CD4-positive, CD25-positive, alpha-beta regulatory T cell (primary cell): ENCODE measurements at regions not wholly inside any gene's neighbourhood (a gene's known extent, or its start where the extent isn't known, plus 50 kb on each side); places are given as distances from the start of the nearest gene placed in this dataset.

ENCODE experiments used
- ATAC-seq, 2 donors: fragments of 150-1000 bp; cut with Tn5 transposase; one replicate each; pipeline ENCODE4 v1.10.0; 2021; ENCODE audit warnings: low read depth in 2 of 2, moderate number of reproducible peaks in 2 of 2, moderate library complexity in 1 of 2
- DNase-seq, 3 donors: peaks; one replicate each; pipeline versions ENCODE4 v3.0.0 to v3.0.0-alpha.2; 2012 to 2022; ENCODE audit warnings: mixed read lengths in 1 of 3
- H3K27ac ChIP-seq: one replicate; pipeline ENCODE4 v1.7.0; 2013; ENCODE audit warnings: mild to moderate bottlenecking, low read length; ENCODE audit not compliant: insufficient read depth, poor library complexity, severe bottlenecking
- H3K27me3 ChIP-seq: one replicate; pipeline ENCODE4 v1.7.0; 2013; ENCODE audit warnings: low read length; ENCODE audit not compliant: control insufficient read depth, insufficient read depth
- H3K36me3 ChIP-seq: one replicate; pipeline ENCODE4 v1.7.0; 2013; ENCODE audit warnings: mild to moderate bottlenecking, low read length, moderate library complexity; ENCODE audit not compliant: control insufficient read depth, insufficient read depth
- H3K4me1 ChIP-seq: 2 replicates; pipeline ENCODE4 v1.7.0; 2013; ENCODE audit warnings: mild to moderate bottlenecking, low read length; ENCODE audit not compliant: insufficient read depth, control insufficient read depth, poor library complexity, severe bottlenecking
- H3K4me3 ChIP-seq: one replicate; pipeline ENCODE4 v1.7.0; 2013; ENCODE audit warnings: low read depth, mild to moderate bottlenecking, low read length, moderate library complexity
- H3K9me3 ChIP-seq, 2 experiments: 1 replicate in 1 of 2; 2 replicates in 1 of 2; pipeline ENCODE4 v1.7.0; 2013; ENCODE audit warnings: low read length in 2 of 2, mild to moderate bottlenecking in 1 of 2, moderate library complexity in 1 of 2; ENCODE audit not compliant: control insufficient read depth in 2 of 2
- H3K27ac Mint-ChIP-seq, 3 donors: one replicate each; pipeline ENCODE4 v1.8.0; 2020 to 2022; ENCODE audit warnings: mild to moderate bottlenecking in 3 of 3, mixed read lengths in 3 of 3, moderate library complexity in 2 of 3
- H3K27me3 Mint-ChIP-seq: one replicate; pipeline ENCODE4 v1.8.0; 2022; ENCODE audit warnings: mild to moderate bottlenecking, mixed read lengths
- H3K36me3 Mint-ChIP-seq: one replicate; pipeline ENCODE4 v1.8.0; 2020; ENCODE audit warnings: mixed read lengths
- H3K4me1 Mint-ChIP-seq, 4 donors: one replicate each; pipeline ENCODE4 v1.8.0; 2020 to 2022; ENCODE audit warnings: mixed read lengths in 4 of 4, mild to moderate bottlenecking in 1 of 4
- H3K4me3 Mint-ChIP-seq, 4 donors: one replicate each; pipeline ENCODE4 v1.8.0; 2020 to 2022; ENCODE audit warnings: mild to moderate bottlenecking in 4 of 4, mixed read lengths in 4 of 4, moderate library complexity in 3 of 4
- H3K9me3 Mint-ChIP-seq, 7 donors: one replicate each; pipeline ENCODE4 v1.8.0; 2020 to 2022; ENCODE audit warnings: mixed read lengths in 7 of 7, mild to moderate bottlenecking in 3 of 7, moderate library complexity in 2 of 7

GRCh38 chr6:1247894-1248293 lies 64.0 kb upstream of the FOXQ1 start:
- Mint-ChIP-seq H3K36me3 (no peaks in the 10 kb centered on the region), H3K27ac (no peak overlapping the region), H3K9me3 (peaks cover 0 to 2% (median 0%) of the 10 kb centered on the region in 7 donors), H3K27me3 (peaks cover 32% of the 10 kb centered on the region), H3K4me3 (no peak overlapping the region), H3K4me1 (no peaks in the 10 kb centered on the region)
- no peak for DNase-seq
- H3K9me3 ChIP-seq, result no peaks in the 10 kb centered on the region
- H3K36me3 ChIP-seq, result no peaks in the 10 kb centered on the region
- H3K27me3 ChIP-seq, result no peaks in the 10 kb centered on the region
- H3K4me3 ChIP-seq, result no peak overlapping the region
- H3K4me1 ChIP-seq, result no peaks in the 10 kb centered on the region
- no peak overlapping the region for H3K27ac ChIP-seq
- no peak for ATAC-seq

DNA sequence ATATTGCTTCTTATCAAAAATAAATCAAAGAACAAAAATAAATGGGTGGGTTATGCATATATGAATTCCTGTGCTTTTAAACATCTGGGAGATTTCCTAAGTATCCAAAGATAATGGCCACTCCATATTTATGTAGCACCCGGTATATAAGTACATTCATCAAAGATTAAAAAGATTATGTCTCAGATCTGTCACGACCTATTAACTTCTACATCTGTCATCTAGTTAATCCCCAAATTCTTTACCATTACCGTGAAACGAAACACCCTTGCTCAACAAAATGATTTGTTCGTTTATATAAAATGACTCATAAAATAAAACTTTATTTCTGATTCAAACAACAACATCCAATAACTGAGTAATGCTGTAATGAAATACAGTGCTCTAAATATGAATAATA lies 64.8 kb upstream of the FOXQ1 start:
- Histone ChIP-seq H3K9me3 (no peaks in the 10 kb centered on the region), H3K4me1 (no peaks in the 10 kb centered on the region), H3K27ac (no peak overlapping the region), H3K4me3 (no peak overlapping the region), H3K36me3 (no peaks in the 10 kb centered on the region), H3K27me3 (no peaks in the 10 kb centered on the region)
- no peak overlapping the region for H3K4me3 Mint-ChIP-seq
- DNase-seq, result no peak
- H3K36me3 Mint-ChIP-seq, result no peaks in the 10 kb centered on the region
- H3K27ac Mint-ChIP-seq, result no peak overlapping the region
- peaks cover 0 to 2% (median 0%) of the 10 kb centered on the region in 7 donors for H3K9me3 Mint-ChIP-seq
- peaks cover 27% of the 10 kb centered on the region for H3K27me3 Mint-ChIP-seq
- no peak for ATAC-seq
- no peaks in the 10 kb centered on the region for H3K4me1 Mint-ChIP-seq

- ATAC-seq, result no peak
- no peaks in the 10 kb centered on the region for H3K36me3 Mint-ChIP-seq
- peaks cover 0 to 2% (median 0%) of the 10 kb centered on the region in 7 donors for H3K9me3 Mint-ChIP-seq
- no peak for DNase-seq
- Histone ChIP-seq H3K4me1 (no peaks in the 10 kb centered on the region), H3K9me3 (no peaks in the 10 kb centered on the region), H3K36me3 (no peaks in the 10 kb centered on the region), H3K4me3 (no peak overlapping the region), H3K27me3 (peaks cover 4% of the 10 kb centered on the region), H3K27ac (no peak overlapping the region)
- H3K4me3 Mint-ChIP-seq, result no peak overlapping the region
- H3K4me1 Mint-ChIP-seq, result no peaks in the 10 kb centered on the region
- no peak overlapping the region for H3K27ac Mint-ChIP-seq
- peaks cover 19% of the 10 kb centered on the region for H3K27me3 Mint-ChIP-seq
These were observed 67.0 kb upstream of the FOXQ1 start for GRCh38 chr6:1244941-1245340.

- Histone ChIP-seq H3K9me3 (no peaks in the 10 kb centered on the region), H3K27me3 (peaks cover 4% of the 10 kb centered on the region), H3K4me3 (no peak overlapping the region), H3K27ac (no peak overlapping the region), H3K4me1 (no peaks in the 10 kb centered on the region), H3K36me3 (no peaks in the 10 kb centered on the region)
- Mint-ChIP-seq H3K4me3 (no peak overlapping the region), H3K27me3 (peaks cover 12% of the 10 kb centered on the region), H3K4me1 (no peaks in the 10 kb centered on the region), H3K27ac (no peak overlapping the region), H3K9me3 (no peaks in the 10 kb centered on the region), H3K36me3 (no peaks in the 10 kb centered on the region)
- ATAC-seq, result no peak
- no peak for DNase-seq
These were observed 67.6 kb upstream of the FOXQ1 start for GRCh38 chr6:1244278-1244677.

GRCh38 chr6:1242446-1242845 lies 69.5 kb upstream of the FOXQ1 start:
- peaks cover 7% of the 10 kb centered on the region for H3K27me3 Mint-ChIP-seq
- Histone ChIP-seq H3K36me3 (no peaks in the 10 kb centered on the region), H3K9me3 (no peaks in the 10 kb centered on the region), H3K4me3 (no peak overlapping the region), H3K4me1 (no peaks in the 10 kb centered on the region), H3K27me3 (peaks cover 4% of the 10 kb centered on the region), H3K27ac (no peak overlapping the region)
- no peaks in the 10 kb centered on the region for H3K36me3 Mint-ChIP-seq
- ATAC-seq, result no peak
- no peaks in the 10 kb centered on the region for H3K9me3 Mint-ChIP-seq
- H3K4me3 Mint-ChIP-seq, result no peak overlapping the region
- no peak overlapping the region for H3K27ac Mint-ChIP-seq
- no peaks in the 10 kb centered on the region for H3K4me1 Mint-ChIP-seq
- DNase-seq, result no peak

- DNase-seq (no peak), ATAC-seq (no peak)
- Histone ChIP-seq H3K27ac (no peak overlapping the region), H3K27me3 (peaks cover 4% of the 10 kb centered on the region), H3K36me3 (no peaks in the 10 kb centered on the region), H3K9me3 (no peaks in the 10 kb centered on the region), H3K4me1 (no peaks in the 10 kb centered on the region), H3K4me3 (no peak overlapping the region)
- Mint-ChIP-seq H3K36me3 (no peaks in the 10 kb centered on the region), H3K9me3 (no peaks in the 10 kb centered on the region), H3K27me3 (peaks cover 7% of the 10 kb centered on the region), H3K4me3 (no peak overlapping the region), H3K27ac (no peak overlapping the region), H3K4me1 (no peaks in the 10 kb centered on the region)
These were observed 69.9 kb upstream of the FOXQ1 start for GRCh38 chr6:1242021-1242420.

DNA sequence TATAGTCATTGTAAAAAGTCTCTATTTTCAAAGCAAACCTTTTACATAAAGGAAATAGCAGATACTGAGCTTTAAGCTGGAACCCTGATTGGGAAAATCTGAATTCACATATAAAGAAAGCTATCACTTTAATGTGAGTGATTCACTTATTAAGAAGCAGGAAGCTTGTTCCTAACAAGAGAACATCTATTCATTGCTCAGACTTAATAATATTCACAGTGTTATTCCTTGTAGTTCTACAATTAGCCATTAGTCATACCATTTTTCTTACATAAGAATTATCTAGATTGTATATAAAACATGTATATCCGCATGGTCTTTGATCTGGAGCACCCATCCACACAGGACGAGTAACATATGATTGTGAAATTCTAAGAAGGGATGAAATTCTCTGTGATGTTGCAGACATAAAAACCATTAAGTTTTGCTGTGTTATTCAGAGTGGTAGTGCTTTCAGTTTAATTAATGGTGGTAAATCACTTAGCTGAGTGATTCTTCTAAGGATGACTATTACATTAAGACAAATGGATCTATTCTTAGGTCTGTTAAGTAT lies 71.1 kb upstream of the FOXQ1 start:
- H3K4me1 Mint-ChIP-seq, result no peaks in the 10 kb centered on the region
- peaks cover 7% of the 10 kb centered on the region for H3K27me3 Mint-ChIP-seq
- Histone ChIP-seq H3K9me3 (no peaks in the 10 kb centered on the region), H3K4me3 (no peak overlapping the region), H3K36me3 (no peaks in the 10 kb centered on the region), H3K27ac (no peak overlapping the region), H3K27me3 (peaks cover 4% of the 10 kb centered on the region), H3K4me1 (no peaks in the 10 kb centered on the region)
- H3K36me3 Mint-ChIP-seq, result no peaks in the 10 kb centered on the region
- no peak overlapping the region for H3K4me3 Mint-ChIP-seq
- ATAC-seq (no peak), DNase-seq (no peak)
- H3K9me3 Mint-ChIP-seq, result no peaks in the 10 kb centered on the region
- no peak overlapping the region for H3K27ac Mint-ChIP-seq

- H3K4me3 Mint-ChIP-seq, result no peak overlapping the region
- no peak overlapping the region for H3K27ac Mint-ChIP-seq
- H3K36me3 ChIP-seq, result no peaks in the 10 kb centered on the region
- DNase-seq, result no peak
- no peaks in the 10 kb centered on the region for H3K9me3 Mint-ChIP-seq
- no peak overlapping the region for H3K4me3 ChIP-seq
- peaks cover 7% of the 10 kb centered on the region for H3K27me3 Mint-ChIP-seq
- no peaks in the 10 kb centered on the region for H3K9me3 ChIP-seq
- H3K4me1 ChIP-seq, result no peaks in the 10 kb centered on the region
- H3K27ac ChIP-seq, result no peak overlapping the region
- no peaks in the 10 kb centered on the region for H3K4me1 Mint-ChIP-seq
- no peak for ATAC-seq
- no peaks in the 10 kb centered on the region for H3K36me3 Mint-ChIP-seq
- H3K27me3 ChIP-seq, result peaks cover 4% of the 10 kb centered on the region
These were observed 72.1 kb upstream of the FOXQ1 start for GRCh38 chr6:1239805-1240204.
